DMS53 (cell line): ENCODE measurements at regions not wholly inside any gene's neighbourhood (a gene's known extent, or its start where the extent isn't known, plus 50 kb on each side); places are given as distances from the start of the nearest gene placed in this dataset.
A peak's percentile ranks its signal among the peaks of the same experiment; 100 is the strongest.

Experiments
- DNase-seq: peaks from one replicate; lab custom pipeline; 2025; lab: John Stamatoyannopoulos, UW

DNA sequence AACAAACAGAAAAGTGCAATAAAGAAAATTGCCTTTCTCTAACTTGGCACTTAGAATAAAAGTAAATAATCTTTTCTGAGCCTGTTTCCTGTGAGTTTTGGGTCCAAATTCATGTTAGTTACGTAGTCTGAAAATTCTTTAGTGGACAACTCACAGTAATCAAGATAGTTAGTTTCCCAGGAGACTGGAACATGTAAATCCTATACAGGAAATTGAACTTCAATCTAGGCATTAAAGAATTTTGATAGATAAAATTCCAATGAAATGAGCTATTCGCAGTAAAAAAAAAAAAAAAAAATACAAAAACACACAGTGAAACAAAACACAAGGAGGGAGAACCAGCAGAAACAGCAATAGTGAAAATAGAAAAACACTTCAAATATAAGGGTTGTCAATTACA is 83.8 kb upstream of the REG3G start:
- DNase-seq, result no peak

GRCh38 chr2:78963881-78964280 is 61.6 kb upstream of the REG3G start:
- no peak for DNase-seq

- peak; percentile 96 for DNase-seq
Measured at GRCh38 chr2:78967294-78967693, 58.2 kb upstream of the REG3G start.

- DNase-seq, result no peak
Measured at GRCh38 chr2:78973630-78974029, 51.9 kb upstream of the REG3G start.
